GM18870 (cell line): ENCODE measurements at regions not wholly inside any gene's neighbourhood (a gene's known extent, or its start where the extent isn't known, plus 50 kb on each side); places are given as distances from the start of the nearest gene placed in this dataset.
A peak's percentile ranks its signal among the peaks of the same experiment; 100 is the strongest.
"Not testable (repeated sequence)": the region's sequence is repeated elsewhere in the genome, so short reads cannot be mapped to it uniquely, and the experiment has no call there.

Experiments used
- ATAC-seq: cut with Tn5 transposase; IDR thresholded peaks from one replicate; pipeline ENCODE4 v1.9.1; 2021; ENCODE audit warnings: moderate library complexity; ENCODE audit not compliant: unreplicated experiment

- no peak for ATAC-seq
These were observed 1288.0 kb upstream of the ZEB2 start for GRCh38 chr2:145807968-145808367.

DNA sequence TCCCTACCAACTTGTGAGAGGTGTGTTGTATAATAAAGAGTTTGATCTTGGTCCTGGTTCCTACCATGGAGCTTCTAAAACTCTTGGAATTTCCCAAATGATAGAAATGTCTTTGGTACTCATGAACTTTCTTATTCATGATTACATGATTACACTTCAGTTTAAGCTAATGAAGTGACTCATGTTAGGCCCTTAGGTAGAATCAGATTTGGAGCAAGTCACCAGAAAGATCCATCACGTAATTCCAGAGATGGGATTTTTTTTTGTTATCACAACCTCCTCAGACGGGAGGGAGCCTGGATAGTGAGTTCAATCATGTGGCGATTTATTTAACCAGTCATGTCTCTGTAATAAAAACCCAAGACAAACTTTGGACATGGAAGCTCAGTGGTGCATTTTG is 1287.6 kb upstream of the ZEB2 start:
- ATAC-seq, result no peak

- ATAC-seq, result no peak
These were observed 1286.6 kb upstream of the ZEB2 start for GRCh38 chr2:145806546-145806945.

DNA sequence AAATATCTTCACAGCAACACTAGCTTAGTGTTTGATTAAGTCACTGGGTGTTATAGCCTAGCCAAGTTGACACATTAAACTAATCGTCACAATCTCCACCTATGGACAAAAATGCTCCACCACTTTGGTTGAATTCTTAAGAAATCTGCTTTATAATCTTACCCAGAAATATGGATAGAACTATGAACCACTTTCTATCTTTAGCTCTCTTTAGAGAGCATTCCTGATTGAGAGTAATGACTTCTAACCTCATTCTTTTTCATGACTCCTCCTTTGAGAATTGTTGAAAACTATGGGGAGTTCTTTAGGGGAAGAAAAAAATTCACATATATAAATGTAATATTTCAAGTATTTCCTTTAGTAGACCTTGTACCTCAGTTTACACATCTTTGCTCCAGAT is 1282.2 kb upstream of the ZEB2 start:
- ATAC-seq, result no peak

- ATAC-seq, result no peak
These were observed 1281.3 kb upstream of the ZEB2 start for GRCh38 chr2:145801210-145801609.

GRCh38 chr2:145800151-145801091 is 1280.5 kb upstream of the ZEB2 start:
- no peak for ATAC-seq

- ATAC-seq, result no peak
These were observed 1279.7 kb upstream of the ZEB2 start for GRCh38 chr2:145799595-145800108.

DNA sequence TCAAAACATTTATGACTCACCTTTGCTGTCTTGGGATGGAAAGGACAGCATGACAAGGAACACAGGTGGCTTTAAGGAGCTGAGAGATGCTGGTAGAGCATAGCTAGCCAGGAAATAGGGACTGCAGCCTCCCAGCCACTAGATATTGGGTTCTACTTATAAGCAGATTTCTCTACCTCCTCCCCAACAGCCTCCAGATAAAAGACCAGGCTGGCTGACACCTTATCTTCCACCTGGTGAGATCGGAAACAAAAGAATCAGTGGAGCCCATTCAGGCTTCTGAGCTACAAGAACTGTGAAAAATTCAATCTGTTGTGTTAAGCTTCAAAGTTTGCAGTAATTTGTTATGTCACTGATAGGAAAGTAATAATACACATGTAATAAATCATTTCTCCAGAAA is 1278.5 kb upstream of the ZEB2 start:
- ATAC-seq, result no peak

DNA sequence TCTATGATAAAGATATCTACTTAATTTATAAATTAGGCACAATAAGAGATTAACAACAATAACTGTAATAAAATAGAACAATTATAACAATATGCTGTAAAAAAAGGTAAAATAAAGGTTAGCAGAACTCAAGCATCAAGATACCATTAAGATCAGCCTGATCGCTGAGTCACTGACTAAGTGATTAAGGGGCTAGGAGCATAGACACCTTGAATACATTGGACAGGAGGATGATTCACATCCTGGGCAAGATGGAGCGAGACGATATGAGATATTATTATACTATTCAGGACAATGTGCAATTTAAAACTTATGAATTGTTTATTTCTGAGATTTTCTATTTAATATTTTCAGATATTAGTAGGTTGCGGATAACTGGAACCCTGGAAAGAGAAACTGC is 1277.8 kb upstream of the ZEB2 start:
- ATAC-seq, result no peak

GRCh38 chr2:145792745-145793144 is 1272.8 kb upstream of the ZEB2 start:
- ATAC-seq, result no peak

DNA sequence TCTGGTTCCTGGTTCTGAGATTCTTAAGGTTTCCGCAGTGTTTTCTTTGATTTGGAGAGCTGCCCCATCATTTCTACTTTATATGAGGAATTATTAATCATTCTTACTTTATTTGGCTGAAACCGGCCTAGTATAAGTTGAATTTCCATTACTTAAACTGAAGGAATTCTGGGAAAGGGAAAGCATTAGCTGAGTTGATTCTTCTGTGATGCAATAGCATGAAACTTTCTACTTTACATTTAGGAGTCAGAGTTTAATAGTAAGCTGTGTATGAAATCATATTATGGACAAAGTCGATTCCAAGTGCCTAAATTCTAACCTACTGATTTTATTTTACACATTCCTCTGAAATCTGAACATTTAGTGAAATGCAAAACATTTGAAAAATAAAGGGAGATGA is 1269.7 kb upstream of the ZEB2 start:
- ATAC-seq, result no peak

- not testable (repeated sequence) for ATAC-seq
These were observed 1267.9 kb upstream of the ZEB2 start for GRCh38 chr2:145787597-145788361.

GRCh38 chr2:145782607-145783006 is 1262.7 kb upstream of the ZEB2 start:
- ATAC-seq, result not testable (repeated sequence)

DNA sequence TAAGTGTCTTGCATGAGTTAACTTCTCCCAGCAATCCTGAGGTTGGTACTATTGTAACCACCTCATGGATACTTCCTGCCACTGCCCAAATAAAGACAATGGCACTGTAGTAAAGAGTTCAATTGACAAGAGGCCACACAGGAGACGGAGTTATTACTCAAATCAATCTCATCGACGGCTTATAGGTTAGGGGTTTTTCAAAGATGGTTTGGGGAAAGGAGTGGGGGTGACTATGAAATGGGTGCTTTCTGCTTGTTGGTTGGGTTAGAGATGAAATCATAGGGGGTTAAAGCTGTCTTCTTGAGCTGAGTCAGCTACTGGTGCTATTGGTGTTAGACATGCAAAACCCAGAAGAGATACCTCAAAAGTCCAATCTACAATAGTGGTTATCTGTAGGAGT is 1258.0 kb upstream of the ZEB2 start:
- ATAC-seq, result peak; percentile 74

DNA sequence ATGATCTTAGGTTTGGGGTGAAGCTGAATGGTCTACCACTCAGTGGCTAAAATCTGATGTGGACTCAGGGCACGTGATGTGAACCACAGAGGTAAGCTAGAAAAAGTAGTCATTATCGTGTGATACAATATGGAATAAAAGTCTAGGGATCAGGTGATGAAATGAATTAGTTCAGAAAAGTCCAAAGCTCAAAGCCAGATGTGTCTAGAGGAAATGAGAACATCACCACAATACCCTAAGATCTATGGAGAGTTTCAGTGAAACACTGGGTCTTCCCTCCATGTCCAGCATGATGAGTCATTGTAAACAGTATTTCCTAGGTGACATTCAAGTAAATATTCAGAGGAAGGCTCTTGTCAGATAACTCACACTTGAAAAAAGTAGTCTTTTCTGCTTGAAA is 1257.4 kb upstream of the ZEB2 start:
- peak; percentile 29 for ATAC-seq

DNA sequence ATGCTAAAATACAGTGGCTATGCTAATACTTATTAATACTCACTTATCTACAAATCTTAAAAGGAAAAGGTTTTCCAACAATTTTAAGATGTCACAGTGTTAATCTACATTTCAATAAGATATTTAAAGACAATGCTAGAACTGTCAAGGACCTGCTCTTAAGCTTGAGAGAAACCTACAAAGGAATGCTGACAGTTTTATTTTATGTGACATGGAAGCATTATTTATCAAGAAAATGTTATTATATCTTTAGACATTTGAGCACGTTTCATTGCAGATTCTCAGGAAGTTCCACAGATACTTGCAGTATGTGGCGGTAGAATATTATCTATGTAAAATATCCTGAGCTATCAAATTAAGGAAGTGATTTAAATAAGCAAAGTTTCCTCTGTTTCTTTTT is 1255.7 kb upstream of the ZEB2 start:
- ATAC-seq, result no peak

- ATAC-seq, result peak; percentile 98
These were observed 1251.6 kb upstream of the ZEB2 start for GRCh38 chr2:145771525-145771924.

DNA sequence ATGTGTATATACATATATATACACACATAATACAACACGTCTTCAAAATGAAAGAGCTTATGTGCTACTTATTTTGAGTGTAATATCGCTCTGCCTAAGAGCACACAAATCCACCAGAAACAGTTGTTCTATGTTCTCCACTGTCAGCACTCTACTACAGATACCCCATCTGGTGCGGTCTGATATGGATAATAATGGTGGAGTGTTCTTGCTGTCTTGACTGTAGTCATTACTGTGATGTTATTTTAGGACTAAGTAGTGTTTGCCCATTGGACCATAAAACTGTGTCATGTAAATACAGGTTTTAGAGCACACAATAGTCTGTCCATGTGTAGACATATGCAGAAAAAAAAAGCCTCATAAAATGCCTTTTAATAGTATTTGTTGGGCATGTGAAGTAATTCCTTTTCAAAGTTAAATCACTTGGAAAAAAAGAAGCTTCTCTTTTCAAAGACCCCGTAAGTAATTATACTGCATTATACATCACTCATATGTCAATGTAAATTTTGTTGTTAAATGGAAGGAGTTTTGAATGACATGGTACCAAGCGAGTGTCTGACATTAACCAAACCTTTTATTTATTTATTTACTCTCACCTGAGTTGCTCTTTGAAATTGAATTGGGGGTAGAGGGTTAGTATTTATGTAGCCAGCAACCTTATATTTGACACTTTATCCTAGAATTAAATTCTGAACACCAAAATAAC is 1249.2 kb upstream of the ZEB2 start:
- no peak for ATAC-seq

DNA sequence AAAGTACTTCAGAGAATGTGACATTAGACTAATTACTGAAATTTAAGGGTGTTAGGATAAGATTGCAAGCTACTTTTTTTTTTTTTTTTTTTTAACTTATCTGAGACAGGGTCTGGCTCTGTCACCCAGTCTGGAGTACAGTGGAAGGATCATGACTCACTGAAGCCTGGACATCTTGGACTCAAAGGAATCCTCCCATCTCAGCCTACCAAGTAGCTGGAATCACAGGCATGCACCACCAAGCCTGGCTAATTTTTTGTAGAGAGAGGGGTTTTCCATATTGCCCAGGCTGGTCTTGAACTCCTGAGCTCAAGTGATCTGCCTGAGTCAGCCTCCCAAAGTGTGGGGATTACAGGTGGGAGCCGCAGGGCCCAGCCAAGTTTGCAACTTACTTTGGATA is 1246.0 kb upstream of the ZEB2 start:
- ATAC-seq, result no peak

- no peak for ATAC-seq
These were observed 1244.7 kb upstream of the ZEB2 start for GRCh38 chr2:145764631-145765030.
